OCI-LY1 (cell line): ENCODE measurements at regions not wholly inside any gene's neighbourhood (a gene's known extent, or its start where the extent isn't known, plus 50 kb on each side); places are given as distances from the start of the nearest gene placed in this dataset.

ENCODE experiments used
- H2AFZ ChIP-seq: fragments of 200-600 bp; sonication (generic), shearing (Covaris generic); 2 replicates; pipeline ENCODE4 v1.6.0; 2014; ENCODE audit warnings: antibody characterized with exemption, mild to moderate bottlenecking, low read length
- H3F3A ChIP-seq: fragments of 200-600 bp; sonication (generic), shearing (Covaris generic); 2 replicates; pipeline ENCODE4 v1.6.0; 2014; ENCODE audit warnings: mild to moderate bottlenecking, antibody characterized with exemption, low read length, moderate library complexity; ENCODE audit not compliant: insufficient read depth
- H3K27ac ChIP-seq: fragments of 200-600 bp; sonication (generic); 2 replicates; pipeline ENCODE4 v1.5.1; 2014; ENCODE audit warnings: low read length, mixed run types, mild to moderate bottlenecking, low read depth; ENCODE audit not compliant: poor library complexity, severe bottlenecking
- H3K27me3 ChIP-seq: fragments of 200-600 bp; sonication (generic); 2 replicates; pipeline ENCODE4 v1.6.0; 2014; ENCODE audit warnings: antibody characterized with exemption, mild to moderate bottlenecking, low read length, moderate library complexity; ENCODE audit not compliant: insufficient read depth
- H3K36me3 ChIP-seq: fragments of 200-600 bp; sonication (generic); 2 replicates; pipeline ENCODE4 v1.6.1; 2014; ENCODE audit warnings: mild to moderate bottlenecking, antibody characterized with exemption, low read length, moderate library complexity, mixed read lengths; ENCODE audit not compliant: insufficient read depth
- H3K4me1 ChIP-seq: fragments of 200-600 bp; sonication (generic); 2 replicates; pipeline ENCODE4 v1.5.1; 2014; ENCODE audit warnings: mild to moderate bottlenecking, low read length, moderate library complexity; ENCODE audit not compliant: insufficient read depth, severe bottlenecking
- H3K4me2 ChIP-seq: fragments of 200-600 bp; sonication (generic), shearing (Covaris generic); 2 replicates; pipeline ENCODE4 v1.6.1; 2014; ENCODE audit warnings: low read length
- H3K4me3 ChIP-seq: fragments of 200-600 bp; sonication (generic); 2 replicates; pipeline ENCODE4 v1.5.1; 2014; ENCODE audit warnings: low read length, low read depth, mild to moderate bottlenecking, mixed read lengths; ENCODE audit not compliant: poor library complexity, severe bottlenecking
- H3K79me2 ChIP-seq: fragments of 200-600 bp; shearing (Covaris generic); 2 replicates; pipeline ENCODE4 v1.6.1; 2016; ENCODE audit warnings: mixed run types, low read length, mixed read lengths; ENCODE audit not compliant: insufficient read depth
- H3K9ac ChIP-seq: fragments of 200-600 bp; sonication (generic), shearing (Covaris generic); 2 replicates; pipeline ENCODE4 v1.6.1; 2014; ENCODE audit warnings: mild to moderate bottlenecking, low read length, mixed read lengths
- H3K9me2 ChIP-seq: fragments of 200-600 bp; sonication (generic), shearing (Covaris generic); 2 replicates; pipeline ENCODE4 v1.6.1; 2014; ENCODE audit warnings: low read depth, mild to moderate bottlenecking, low read length, mixed read lengths
- H3K9me3 ChIP-seq: fragments of 200-600 bp; shearing (Covaris generic); 2 replicates; pipeline ENCODE4 v1.6.1; 2014; ENCODE audit warnings: low read length, mixed read lengths
- H4K20me1 ChIP-seq: fragments of 200-600 bp; sonication (generic), shearing (Covaris generic); 2 replicates; pipeline ENCODE4 v1.6.0; 2016; ENCODE audit warnings: mild to moderate bottlenecking, low read length; ENCODE audit not compliant: insufficient read depth
- CTCF ChIP-seq: fragments of 200-600 bp; sonication (generic), shearing (Covaris generic); IDR thresholded peaks from 2 replicates; pipeline ENCODE4 v1.5.1; 2017; ENCODE audit warnings: mild to moderate bottlenecking, antibody characterized with exemption, low read length, moderate library complexity, mixed read lengths
- EZH2 ChIP-seq: fragments of 200-600 bp; sonication (generic), shearing (Covaris generic); IDR thresholded peaks from 2 replicates; pipeline ENCODE4 v1.8.0; 2017; ENCODE audit warnings: borderline replicate concordance, mixed run types, mild to moderate bottlenecking, antibody characterized with exemption, low read length, moderate library complexity, mixed read lengths

GRCh38 chr2:155178921-155179320, 480.4 kb downstream of the KCNJ3 start:
- H3K9me2 ChIP-seq = no peaks in the 10 kb centered on the region
- no peaks in the 10 kb centered on the region for H3K79me2 ChIP-seq
- no peak overlapping the region for H2AFZ ChIP-seq
- no peak overlapping the region for H3K27ac ChIP-seq
- no peak overlapping the region for H3K4me2 ChIP-seq
- no peak overlapping the region for H3K9ac ChIP-seq
- H3K4me3 ChIP-seq = no peak overlapping the region
- H3F3A ChIP-seq = no peaks in the 10 kb centered on the region; the same call in 1 of the 2 replicates
- no peak for TF ChIP-seq EZH2
- no peak for TF ChIP-seq CTCF
- peaks cover 3% of the 10 kb centered on the region; the same call in 1 of the 2 replicates for H3K36me3 ChIP-seq
- no peaks in the 10 kb centered on the region for H3K27me3 ChIP-seq
- H3K9me3 ChIP-seq = 0 out of 2 replicates have a peak, but pooled peaks cover 2% of the 10 kb centered on the region
- H4K20me1 ChIP-seq = no peaks in the 10 kb centered on the region
- H3K4me1 ChIP-seq = peaks cover 8% of the 10 kb centered on the region

- Histone ChIP-seq H3K79me2 (no peaks in the 10 kb centered on the region), H3K9ac (no peak overlapping the region), H3K9me3 (0 out of 2 replicates have a peak, but pooled peaks cover 2% of the 10 kb centered on the region), H2AFZ (no peak overlapping the region), H3K36me3 (peaks cover 3% of the 10 kb centered on the region; the same call in 1 of the 2 replicates), H3K9me2 (no peaks in the 10 kb centered on the region), H3K4me1 (no peaks in the 10 kb centered on the region), H3K27ac (no peak overlapping the region), H3F3A (no peaks in the 10 kb centered on the region; the same call in 1 of the 2 replicates), H3K4me3 (no peak overlapping the region), H4K20me1 (no peaks in the 10 kb centered on the region), H3K4me2 (no peak overlapping the region), H3K27me3 (no peaks in the 10 kb centered on the region)
- TF ChIP-seq EZH2 = no peak
- no peak for TF ChIP-seq CTCF
These were observed 477.9 kb downstream of the KCNJ3 start for GRCh38 chr2:155176345-155176744.

- H3K4me2 ChIP-seq = no peak overlapping the region
- TF ChIP-seq EZH2 (no peak), CTCF (no peak)
- H3F3A ChIP-seq = no peaks in the 10 kb centered on the region
- no peaks in the 10 kb centered on the region for H4K20me1 ChIP-seq
- no peak overlapping the region for H3K9ac ChIP-seq
- H3K4me1 ChIP-seq = peaks cover 18% of the 10 kb centered on the region
- H3K79me2 ChIP-seq = no peaks in the 10 kb centered on the region
- no peaks in the 10 kb centered on the region for H3K27me3 ChIP-seq
- H3K4me3 ChIP-seq = no peak overlapping the region
- no peak overlapping the region for H3K27ac ChIP-seq
- H3K9me2 ChIP-seq = no peaks in the 10 kb centered on the region
- no peak overlapping the region for H2AFZ ChIP-seq
- H3K9me3 ChIP-seq = no peaks in the 10 kb centered on the region
- no peaks in the 10 kb centered on the region for H3K36me3 ChIP-seq
These were observed 470.8 kb downstream of the KCNJ3 start for GRCh38 chr2:155169317-155169716.
